ENCODE measurements at regions not wholly inside any gene's neighbourhood (a gene's known extent, or its start where the extent isn't known, plus 50 kb on each side); places are given as distances from the start of the nearest gene placed in this dataset.

DNA sequence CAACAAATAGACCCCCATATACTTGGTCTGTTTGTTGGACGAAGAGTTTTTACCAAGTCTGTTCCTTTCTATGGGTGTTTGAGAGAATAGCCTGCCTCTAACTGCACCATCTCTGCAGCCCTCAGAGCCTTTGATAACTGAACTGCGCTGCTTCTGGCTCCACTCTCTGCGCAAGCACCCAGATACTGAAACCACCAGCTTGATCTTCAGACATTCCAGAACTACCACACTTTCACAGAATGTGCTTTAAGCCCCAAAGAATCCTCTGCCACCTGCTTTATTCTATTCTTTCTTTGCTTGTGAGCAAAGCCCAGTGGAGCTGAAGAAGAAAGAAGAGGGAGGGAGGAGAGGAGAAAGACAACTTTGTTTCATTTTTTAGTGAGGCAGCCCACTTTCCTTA is 380.7 kb downstream of the BCL11A start:
- H3K36me3 ChIP-seq (ENCODE audit: control insufficient read depth, insufficient read depth, low read length), result no peaks in the 10 kb centered on the region
- no peak for DNase-seq
- no CpG with 5 or more reads among the region's 3 CpGs for WGBS (ENCODE audit: insufficient coverage, low lambda C conversion rate)
- no peaks in the 10 kb centered on the region for H3K9me3 ChIP-seq (ENCODE audit: control insufficient read depth, low read depth, low read length)
- no peak overlapping the region for H3K27ac ChIP-seq (ENCODE audit: low read length)
- H3K4me3 ChIP-seq (ENCODE audit: low read length), result no peak overlapping the region
- no peaks in the 10 kb centered on the region for H3K4me1 ChIP-seq (ENCODE audit: control insufficient read depth, insufficient read depth, low read length)
- no peaks in the 10 kb centered on the region for H3K27me3 ChIP-seq (ENCODE audit: control insufficient read depth, insufficient read depth, low read length)

DNA sequence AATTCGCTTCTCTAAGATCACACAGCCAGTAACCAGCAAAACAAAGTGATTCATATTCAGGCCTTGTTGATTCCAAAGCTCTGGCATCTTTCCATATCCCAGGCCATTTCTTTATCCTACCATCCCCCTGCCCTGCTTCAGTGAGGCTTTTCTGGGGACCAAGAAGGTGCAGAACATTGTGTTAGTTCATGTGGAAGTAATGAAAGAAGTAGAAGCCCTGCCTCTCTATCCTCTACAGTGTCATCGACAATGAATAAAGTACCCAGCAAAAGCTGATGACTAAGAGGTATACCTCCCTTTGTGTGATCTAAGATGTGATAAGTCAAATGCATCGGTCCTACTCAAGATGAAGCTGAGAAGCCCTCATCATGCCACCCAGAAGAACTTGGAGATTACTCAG is 383.2 kb downstream of the BCL11A start:
- Histone ChIP-seq H3K27ac (ENCODE audit: low read length) (no peak overlapping the region), H3K27me3 (ENCODE audit: control insufficient read depth, insufficient read depth, low read length) (no peaks in the 10 kb centered on the region), H3K4me3 (ENCODE audit: low read length) (no peak overlapping the region), H3K9me3 (ENCODE audit: control insufficient read depth, low read depth, low read length) (no peaks in the 10 kb centered on the region), H3K36me3 (ENCODE audit: control insufficient read depth, insufficient read depth, low read length) (no peaks in the 10 kb centered on the region), H3K4me1 (ENCODE audit: control insufficient read depth, insufficient read depth, low read length) (no peaks in the 10 kb centered on the region)
- no peak for DNase-seq
- no CpG with 5 or more reads among the region's 3 CpGs for WGBS (ENCODE audit: insufficient coverage, low lambda C conversion rate)

DNA sequence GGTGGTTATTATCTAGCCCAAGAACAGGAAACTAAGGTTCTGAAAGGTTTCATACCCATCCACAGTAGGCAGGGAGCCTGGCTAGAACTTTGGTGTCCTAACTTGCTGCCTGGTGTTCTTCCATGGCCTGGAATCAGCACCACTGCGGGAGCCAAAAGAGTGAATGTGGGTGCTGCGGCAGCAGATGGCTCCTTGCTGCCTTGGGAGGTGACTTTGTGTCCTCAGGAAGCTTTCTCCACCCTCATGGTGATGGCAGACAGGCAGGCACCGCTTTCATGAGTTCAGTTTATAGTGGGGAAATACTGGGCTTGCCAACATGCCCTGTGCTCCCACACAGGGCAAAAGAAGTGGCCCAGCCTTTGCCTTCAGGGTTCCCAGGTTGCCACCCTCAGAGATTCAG is 385.2 kb downstream of the BCL11A start:
- no peak for DNase-seq
- no CpG with 5 or more reads among the region's 3 CpGs for WGBS (ENCODE audit: insufficient coverage, low lambda C conversion rate)

DNA sequence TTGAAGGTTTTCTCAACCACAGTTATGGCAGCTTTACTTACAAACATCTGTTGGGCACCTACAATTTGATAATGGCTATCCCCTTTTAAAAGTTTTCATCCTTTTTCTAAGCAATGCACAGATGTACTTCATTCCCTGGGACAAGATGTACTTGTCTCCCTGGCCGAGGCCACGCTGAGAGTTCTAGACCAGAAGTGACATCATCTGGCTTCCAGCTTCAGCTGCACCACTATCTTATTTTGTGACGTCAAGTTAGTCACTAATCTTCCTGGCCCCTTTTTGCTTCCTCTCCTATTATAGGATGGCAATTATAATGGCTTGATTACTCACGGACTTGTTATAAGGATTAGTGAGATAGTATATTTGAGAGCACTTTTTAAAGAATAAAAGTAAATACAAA is 386.4 kb downstream of the BCL11A start:
- H3K27ac ChIP-seq (ENCODE audit: low read length), result no peak overlapping the region
- H3K4me1 ChIP-seq (ENCODE audit: control insufficient read depth, insufficient read depth, low read length), result no peaks in the 10 kb centered on the region
- whole genome bisulfite sequencing (ENCODE audit: insufficient coverage, low lambda C conversion rate), result no CpG with 5 or more reads among the region's 4 CpGs
- no peak for DNase-seq
- no peak overlapping the region for H3K4me3 ChIP-seq (ENCODE audit: low read length)
- H3K36me3 ChIP-seq (ENCODE audit: control insufficient read depth, insufficient read depth, low read length), result no peaks in the 10 kb centered on the region
- H3K9me3 ChIP-seq (ENCODE audit: control insufficient read depth, low read depth, low read length), result no peaks in the 10 kb centered on the region
- H3K27me3 ChIP-seq (ENCODE audit: control insufficient read depth, insufficient read depth, low read length), result no peaks in the 10 kb centered on the region

More for the DNA sequence above, 385.2 kb downstream of the BCL11A start:
- Histone ChIP-seq H3K4me1 (ENCODE audit: control insufficient read depth, insufficient read depth, low read length) (no peaks in the 10 kb centered on the region), H3K27ac (ENCODE audit: low read length) (no peak overlapping the region), H3K27me3 (ENCODE audit: control insufficient read depth, insufficient read depth, low read length) (no peaks in the 10 kb centered on the region), H3K36me3 (ENCODE audit: control insufficient read depth, insufficient read depth, low read length) (no peaks in the 10 kb centered on the region), H3K4me3 (ENCODE audit: low read length) (no peak overlapping the region), H3K9me3 (ENCODE audit: control insufficient read depth, low read depth, low read length) (no peaks in the 10 kb centered on the region)

DNA sequence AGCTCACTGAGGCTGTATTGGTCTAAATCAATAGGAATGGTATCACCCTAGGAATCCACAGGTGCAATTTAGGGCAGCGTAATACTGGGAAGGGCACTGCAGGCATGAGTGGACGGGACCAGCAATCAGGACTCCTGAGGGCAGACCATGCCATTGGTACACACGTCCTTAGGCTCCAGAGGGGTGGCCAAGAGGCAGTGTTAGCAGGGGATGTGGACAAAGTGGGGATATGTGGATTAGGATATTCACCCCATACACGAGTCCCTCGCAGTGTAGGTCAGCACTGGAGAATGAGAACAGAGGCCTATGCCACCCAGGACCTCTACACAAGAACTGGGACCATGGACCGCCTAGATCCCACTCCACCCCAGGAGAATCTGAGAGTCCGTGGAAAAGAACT is 389.8 kb downstream of the BCL11A start:
- no CpG with 5 or more reads among the region's 7 CpGs for WGBS (ENCODE audit: insufficient coverage, low lambda C conversion rate)

DNA sequence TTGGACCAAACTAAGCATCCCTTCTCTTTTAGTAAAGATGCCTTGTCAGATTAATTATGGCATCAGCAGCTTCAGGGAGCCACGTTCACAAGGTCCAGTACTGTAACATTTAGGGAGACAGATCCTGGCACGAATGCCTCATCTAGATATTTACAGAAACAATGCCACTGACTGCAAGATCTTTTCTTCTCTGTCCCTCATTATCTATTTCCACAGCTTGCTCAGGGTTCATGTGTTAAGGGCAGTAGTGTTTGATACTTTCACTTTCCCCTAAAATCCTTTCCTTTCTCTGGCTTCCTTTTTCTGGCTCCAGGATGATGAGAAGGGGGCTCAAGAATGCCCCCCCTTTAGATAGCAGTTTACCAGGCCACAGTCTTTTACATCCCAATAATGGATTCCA is 393.9 kb downstream of the BCL11A start:
- Histone ChIP-seq H3K27ac (ENCODE audit: low read length) (no peak overlapping the region), H3K9me3 (ENCODE audit: control insufficient read depth, low read depth, low read length) (no peaks in the 10 kb centered on the region), H3K4me3 (ENCODE audit: low read length) (no peak overlapping the region), H3K36me3 (ENCODE audit: control insufficient read depth, insufficient read depth, low read length) (no peaks in the 10 kb centered on the region), H3K27me3 (ENCODE audit: control insufficient read depth, insufficient read depth, low read length) (no peaks in the 10 kb centered on the region), H3K4me1 (ENCODE audit: control insufficient read depth, insufficient read depth, low read length) (no peaks in the 10 kb centered on the region)
- no peak for DNase-seq
- WGBS (ENCODE audit: insufficient coverage, low lambda C conversion rate), result no CpG with 5 or more reads among the region's 2 CpGs

More for the DNA sequence above, 389.8 kb downstream of the BCL11A start:
- Histone ChIP-seq H3K4me3 (ENCODE audit: low read length) (no peak overlapping the region), H3K27ac (ENCODE audit: low read length) (no peak overlapping the region), H3K4me1 (ENCODE audit: control insufficient read depth, insufficient read depth, low read length) (no peaks in the 10 kb centered on the region), H3K36me3 (ENCODE audit: control insufficient read depth, insufficient read depth, low read length) (no peaks in the 10 kb centered on the region), H3K27me3 (ENCODE audit: control insufficient read depth, insufficient read depth, low read length) (no peaks in the 10 kb centered on the region), H3K9me3 (ENCODE audit: control insufficient read depth, low read depth, low read length) (no peaks in the 10 kb centered on the region)
- DNase-seq, result no peak

DNA sequence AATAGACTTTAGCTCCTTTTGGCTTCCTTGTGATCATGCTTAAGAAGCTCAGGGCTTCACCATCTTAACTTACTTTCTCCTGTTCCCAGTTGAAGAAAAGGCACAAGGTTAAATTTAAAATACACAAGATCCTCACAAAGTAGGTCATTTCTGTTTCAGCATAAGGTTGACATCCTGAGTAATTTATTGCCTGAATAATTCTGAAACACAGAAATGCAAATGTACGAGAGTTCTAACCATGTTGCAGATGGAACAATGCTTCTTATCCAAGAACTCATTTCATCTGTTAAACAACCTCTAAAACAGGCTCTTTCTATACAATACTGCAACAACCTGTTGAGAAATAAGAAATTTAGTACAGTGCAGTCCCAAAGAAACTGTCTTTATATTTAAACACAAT is 395.2 kb downstream of the BCL11A start:
- WGBS (ENCODE audit: insufficient coverage, low lambda C conversion rate), result no CpG with 5 or more reads among the region's 1 CpG
- no peaks in the 10 kb centered on the region for H3K4me1 ChIP-seq (ENCODE audit: control insufficient read depth, insufficient read depth, low read length)

DNA sequence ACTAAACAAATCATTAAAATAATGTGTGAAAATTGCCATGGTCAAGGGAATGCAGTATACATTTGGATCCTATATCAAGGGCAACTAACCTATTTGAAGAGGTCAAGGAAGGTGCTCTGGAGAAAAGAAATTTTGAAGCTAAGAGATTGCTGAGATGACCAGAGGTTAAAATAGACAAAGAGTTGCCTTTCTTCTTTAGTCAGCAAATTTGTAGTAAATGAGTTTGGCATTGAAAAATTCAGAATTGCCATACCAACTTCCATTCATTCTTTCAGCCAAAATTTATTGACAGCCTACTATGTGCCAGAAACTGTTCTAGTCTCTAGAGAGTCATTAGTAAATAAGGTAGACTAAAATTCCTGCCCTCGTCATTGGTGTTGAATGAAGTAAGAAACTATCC is 396.2 kb downstream of the BCL11A start:
- H3K27ac ChIP-seq (ENCODE audit: low read length), result no peak overlapping the region
- WGBS (ENCODE audit: insufficient coverage, low lambda C conversion rate), result no CpG with 5 or more reads among the region's 1 CpG
- no peaks in the 10 kb centered on the region for H3K36me3 ChIP-seq (ENCODE audit: control insufficient read depth, insufficient read depth, low read length)
- no peak for DNase-seq
- H3K9me3 ChIP-seq (ENCODE audit: control insufficient read depth, low read depth, low read length), result peaks cover 2% of the 10 kb centered on the region
- no peaks in the 10 kb centered on the region for H3K27me3 ChIP-seq (ENCODE audit: control insufficient read depth, insufficient read depth, low read length)
- no peak overlapping the region for H3K4me3 ChIP-seq (ENCODE audit: low read length)
- no peaks in the 10 kb centered on the region for H3K4me1 ChIP-seq (ENCODE audit: control insufficient read depth, insufficient read depth, low read length)

More for the DNA sequence above, 395.2 kb downstream of the BCL11A start:
- Histone ChIP-seq H3K27ac (ENCODE audit: low read length) (no peak overlapping the region), H3K36me3 (ENCODE audit: control insufficient read depth, insufficient read depth, low read length) (no peaks in the 10 kb centered on the region), H3K4me3 (ENCODE audit: low read length) (no peak overlapping the region), H3K27me3 (ENCODE audit: control insufficient read depth, insufficient read depth, low read length) (no peaks in the 10 kb centered on the region), H3K9me3 (ENCODE audit: control insufficient read depth, low read depth, low read length) (no peaks in the 10 kb centered on the region)
- DNase-seq, result no peak

DNA sequence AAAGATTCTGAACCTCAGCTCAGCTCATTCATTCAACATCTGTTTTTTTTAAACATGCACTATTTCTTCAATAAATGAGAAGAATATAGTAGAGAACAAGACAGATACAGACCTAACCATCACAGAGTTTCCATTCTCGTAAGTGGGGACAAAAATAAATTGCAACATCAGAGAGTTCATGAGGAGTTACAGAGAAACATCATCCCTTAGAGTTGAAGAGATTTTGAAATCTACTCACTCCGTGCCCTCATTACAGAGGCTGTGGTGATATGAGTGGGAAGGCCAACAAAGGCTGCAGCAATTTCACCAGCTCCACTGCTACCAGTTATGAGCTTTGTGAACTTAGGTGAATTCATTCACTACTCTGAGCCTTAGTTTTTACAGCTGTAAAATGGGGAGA is 399.3 kb downstream of the BCL11A start:
- DNase-seq, result no peak
- H3K36me3 ChIP-seq (ENCODE audit: control insufficient read depth, insufficient read depth, low read length), result no peaks in the 10 kb centered on the region
- WGBS (ENCODE audit: insufficient coverage, low lambda C conversion rate), result no CpG with 5 or more reads among the region's 2 CpGs
- no peak overlapping the region for H3K4me3 ChIP-seq (ENCODE audit: low read length)
- H3K4me1 ChIP-seq (ENCODE audit: control insufficient read depth, insufficient read depth, low read length), result no peaks in the 10 kb centered on the region
- H3K27ac ChIP-seq (ENCODE audit: low read length), result no peak overlapping the region
- H3K9me3 ChIP-seq (ENCODE audit: control insufficient read depth, low read depth, low read length), result peaks cover 3% of the 10 kb centered on the region
- H3K27me3 ChIP-seq (ENCODE audit: control insufficient read depth, insufficient read depth, low read length), result no peaks in the 10 kb centered on the region

DNA sequence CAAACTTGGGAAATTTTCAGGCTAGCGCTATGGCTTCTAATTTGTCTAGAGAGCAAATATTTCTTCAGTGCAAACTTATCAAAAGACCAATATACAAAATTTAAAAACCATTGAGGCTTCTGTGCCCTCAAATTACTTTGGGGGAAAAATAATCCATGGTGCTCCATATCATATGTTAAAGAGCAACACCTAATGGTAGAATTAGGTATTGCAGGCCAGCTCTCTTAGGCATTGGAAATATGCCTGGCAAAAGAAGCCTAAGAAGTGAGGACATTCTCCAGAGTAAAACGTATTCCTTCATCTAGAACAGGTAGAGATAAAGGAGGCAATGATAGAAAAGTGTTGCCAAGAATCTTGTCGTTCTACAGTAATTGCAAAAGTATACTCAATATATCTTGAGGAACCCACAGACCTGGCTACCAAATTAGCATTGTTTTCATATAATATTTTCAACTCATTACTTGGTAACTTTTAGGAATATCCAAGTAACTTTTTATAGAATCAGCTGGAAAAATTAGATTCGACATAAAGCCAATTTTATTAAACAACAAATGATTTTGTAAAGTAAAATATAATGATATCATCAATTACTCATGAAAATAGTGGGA is 401.1 kb downstream of the BCL11A start:
- no peaks in the 10 kb centered on the region for H3K4me1 ChIP-seq (ENCODE audit: control insufficient read depth, insufficient read depth, low read length)
- no peaks in the 10 kb centered on the region for H3K36me3 ChIP-seq (ENCODE audit: control insufficient read depth, insufficient read depth, low read length)
- H3K4me3 ChIP-seq (ENCODE audit: low read length), result no peak overlapping the region
- no peak overlapping the region for H3K27ac ChIP-seq (ENCODE audit: low read length)
- WGBS (ENCODE audit: insufficient coverage, low lambda C conversion rate), result 90% methylated on average over 3 of the region's 4 CpGs
- H3K27me3 ChIP-seq (ENCODE audit: control insufficient read depth, insufficient read depth, low read length), result no peaks in the 10 kb centered on the region
- DNase-seq, result no peak
- peaks cover 3% of the 10 kb centered on the region for H3K9me3 ChIP-seq (ENCODE audit: control insufficient read depth, low read depth, low read length)

DNA sequence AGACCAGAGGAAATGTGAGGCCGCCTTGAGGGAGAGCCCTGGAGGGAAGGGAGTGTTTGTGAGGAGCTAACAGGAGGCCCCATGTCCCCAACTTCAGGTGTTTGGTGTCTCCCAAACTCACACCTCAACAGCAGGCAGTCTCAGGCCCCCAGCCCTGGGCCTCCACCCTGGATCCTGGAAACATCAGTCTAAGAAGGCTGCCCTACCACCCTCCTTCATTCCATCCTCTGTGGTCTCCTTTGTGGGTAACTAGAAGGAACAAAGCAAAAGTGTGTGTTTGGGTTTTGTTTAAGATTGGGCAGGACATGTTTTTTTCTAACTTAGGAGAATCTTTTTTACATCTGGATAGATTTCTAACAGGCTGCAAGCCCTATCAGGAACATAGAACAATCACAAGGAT is 404.3 kb downstream of the BCL11A start:
- Histone ChIP-seq H3K4me1 (ENCODE audit: control insufficient read depth, insufficient read depth, low read length) (no peaks in the 10 kb centered on the region), H3K36me3 (ENCODE audit: control insufficient read depth, insufficient read depth, low read length) (no peaks in the 10 kb centered on the region), H3K27me3 (ENCODE audit: control insufficient read depth, insufficient read depth, low read length) (no peaks in the 10 kb centered on the region), H3K9me3 (ENCODE audit: control insufficient read depth, low read depth, low read length) (peaks cover 3% of the 10 kb centered on the region), H3K4me3 (ENCODE audit: low read length) (no peak overlapping the region), H3K27ac (ENCODE audit: low read length) (no peak overlapping the region)
- no peak for DNase-seq
- WGBS (ENCODE audit: insufficient coverage, low lambda C conversion rate), result no CpG with 5 or more reads among the region's 1 CpG

Data from large intestine (tissue), 3 donors.